ENCODE measurements at regions not wholly inside any gene's neighbourhood (a gene's known extent, or its start where the extent isn't known, plus 50 kb on each side); places are given as distances from the start of the nearest gene placed in this dataset.

GRCh38 chr1:4344065-4344732 is 310.2 kb upstream of the AJAP1 start:
- intact Hi-C loops (cut with micrococcal nuclease) = no loop called here
- H3K4me2 ChIP-seq (ENCODE audit: insufficient read depth, low read length) = no peak overlapping the region
- H3K36me3 ChIP-seq (ENCODE audit: control insufficient read depth in 2 of 2, extremely low read depth in 1 of 2, insufficient read depth in 2 of 2, low read length in 2 of 2) = no peaks in the 10 kb centered on the region
- no peaks in the 10 kb centered on the region for H3K9me1 ChIP-seq (replicated peaks; ENCODE audit: control insufficient read depth, extremely low read depth, insufficient read depth, low read length)
- no peaks in the 10 kb centered on the region for H3K79me2 ChIP-seq (ENCODE audit: control insufficient read depth, insufficient read depth, low read length)
- no peak overlapping the region for H3K4me3 ChIP-seq (replicated peaks in 1 of 3; ENCODE audit: insufficient read depth in 1 of 3, low read depth in 1 of 3, low read length in 3 of 3)
- H3K9me3 ChIP-seq (replicated peaks; ENCODE audit: control insufficient read depth, insufficient read depth, low read length) = peaks cover 8% of the 10 kb centered on the region
- H2AFZ ChIP-seq (ENCODE audit: low read depth, low read length) = no peak overlapping the region
- no peaks in the 10 kb centered on the region for H3K4me1 ChIP-seq (ENCODE audit: control insufficient read depth, extremely low read depth, insufficient read depth, low read length)
- DNase-seq (ENCODE audit: low read depth, low spot score) (no peak), FAIRE-seq (no peak)
- no TSS peak for BruUV-seq (replicated peaks)
- H3K9ac ChIP-seq (replicated peaks; ENCODE audit: extremely low read depth, insufficient read depth, low read length) = no peak overlapping the region
- no peak for TF ChIP-seq MAX (IDR thresholded peaks at IDR 0.05; ENCODE audit: insufficient read depth, insufficient read length)
- TF ChIP-seq CTCF (IDR thresholded peaks at IDR 0.05; ENCODE audit: extremely low read depth in 1 of 2, insufficient read depth in 1 of 2, low read depth in 1 of 2, low read length in 2 of 2) = no peak
- TF ChIP-seq FOS (IDR thresholded peaks at IDR 0.05; ENCODE audit: borderline replicate concordance, insufficient read depth, low read length) = no peak
- TF ChIP-seq GATA2 (IDR thresholded peaks at IDR 0.05; ENCODE audit: insufficient read depth, insufficient read length, low read depth, low read length) = no peak
- no peak for TF ChIP-seq JUN (IDR thresholded peaks at IDR 0.05; ENCODE audit: borderline replicate concordance, insufficient read depth, insufficient read length, low read depth)
- no peak for TF ChIP-seq POLR2A (IDR thresholded peaks at IDR 0.05; ENCODE audit: low read depth, low read length)
- no peak for TF ChIP-seq POLR2AphosphoS5 (IDR thresholded peaks at IDR 0.05; ENCODE audit: insufficient read depth, low read depth, low read length)
- TF ChIP-seq EZH2 (IDR thresholded peaks at IDR 0.05; ENCODE audit: borderline replicate concordance, low read depth, low read length, severe bottlenecking) = no peak
- no peak for TF ChIP-seq MYC (IDR thresholded peaks at IDR 0.05; ENCODE audit: low read depth, low read length)
- H4K20me1 ChIP-seq (replicated peaks; ENCODE audit: control insufficient read depth, extremely low read depth, insufficient read depth, low read length) = no peaks in the 10 kb centered on the region
- dilution Hi-C loops (cut with MboI; ENCODE audit: extremely low pct_ligation_motif_present, low sequenced_read_pairs) = no loop called here
- H3K27me3 ChIP-seq (ENCODE audit: control insufficient read depth in 2 of 2, insufficient read depth in 2 of 2, low read length in 2 of 2) = no peaks in the 10 kb centered on the region
- no peak overlapping the region for H3K27ac ChIP-seq (ENCODE audit: insufficient read depth, low read depth, low read length)
- POLR2A ChIA-PET = no interaction called here
- CTCF ChIA-PET = no interaction called here
